ENCODE measurements at regions not wholly inside any gene's neighbourhood (a gene's known extent, or its start where the extent isn't known, plus 50 kb on each side); places are given as distances from the start of the nearest gene placed in this dataset.

DNA sequence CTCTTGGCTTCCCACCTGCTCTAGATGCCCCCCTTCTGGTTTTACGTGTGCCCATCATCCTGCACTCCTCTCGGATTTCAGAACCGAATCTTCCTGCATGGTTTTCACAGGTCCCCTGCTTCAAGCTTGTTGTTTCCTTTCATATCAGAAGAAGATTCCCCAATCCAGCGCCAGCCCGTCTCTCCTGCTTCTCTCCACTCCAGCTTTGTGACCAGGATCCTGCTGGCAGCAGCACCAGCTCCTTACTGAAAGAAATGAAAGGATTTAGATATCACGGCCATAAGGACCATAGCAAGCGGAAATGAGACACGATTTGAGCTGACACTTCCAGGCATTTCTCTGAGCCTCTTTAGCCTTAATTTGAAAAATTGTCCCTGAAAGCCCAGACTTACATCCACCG is 180.3 kb upstream of the UBE3A start:
- TF ChIP-seq, protein P1, sequence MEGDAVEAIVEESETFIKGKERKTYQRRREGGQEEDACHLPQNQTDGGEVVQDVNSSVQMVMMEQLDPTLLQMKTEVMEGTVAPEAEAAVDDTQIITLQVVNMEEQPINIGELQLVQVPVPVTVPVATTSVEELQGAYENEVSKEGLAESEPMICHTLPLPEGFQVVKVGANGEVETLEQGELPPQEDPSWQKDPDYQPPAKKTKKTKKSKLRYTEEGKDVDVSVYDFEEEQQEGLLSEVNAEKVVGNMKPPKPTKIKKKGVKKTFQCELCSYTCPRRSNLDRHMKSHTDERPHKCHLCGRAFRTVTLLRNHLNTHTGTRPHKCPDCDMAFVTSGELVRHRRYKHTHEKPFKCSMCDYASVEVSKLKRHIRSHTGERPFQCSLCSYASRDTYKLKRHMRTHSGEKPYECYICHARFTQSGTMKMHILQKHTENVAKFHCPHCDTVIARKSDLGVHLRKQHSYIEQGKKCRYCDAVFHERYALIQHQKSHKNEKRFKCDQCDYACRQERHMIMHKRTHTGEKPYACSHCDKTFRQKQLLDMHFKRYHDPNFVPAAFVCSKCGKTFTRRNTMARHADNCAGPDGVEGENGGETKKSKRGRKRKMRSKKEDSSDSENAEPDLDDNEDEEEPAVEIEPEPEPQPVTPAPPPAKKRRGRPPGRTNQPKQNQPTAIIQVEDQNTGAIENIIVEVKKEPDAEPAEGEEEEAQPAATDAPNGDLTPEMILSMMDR (IDR thresholded peaks at IDR 0.05): no peak
- no peak for TF ChIP-seq POLR2A (IDR thresholded peaks at IDR 0.05)
